ENCODE measurements at regions not wholly inside any gene's neighbourhood (a gene's known extent, or its start where the extent isn't known, plus 50 kb on each side); places are given as distances from the start of the nearest gene placed in this dataset.
"Not testable (repeated sequence)": the region's sequence is repeated elsewhere in the genome, so short reads cannot be mapped to it uniquely, and the experiment has no call there.

GRCh38 chr15:70373439-70373838 lies 275.7 kb upstream of the TLE3 start:
- TF ChIP-seq CTCF (conservative IDR thresholded peaks at IDR 0.05; ENCODE audit: low read length); EZH2phosphoT487 (IDR thresholded peaks at IDR 0.05; ENCODE audit: borderline replicate concordance, low read depth, low read length): not testable (repeated sequence)

Data from OCI-LY7 (cell line).